GF-D8 (cell line): ENCODE measurements at regions not wholly inside any gene's neighbourhood (a gene's known extent, or its start where the extent isn't known, plus 50 kb on each side); places are given as distances from the start of the nearest gene placed in this dataset.

Experiments used
- DNase-seq: peaks from one replicate; lab custom pipeline; 2025; lab: John Stamatoyannopoulos, UW

DNA sequence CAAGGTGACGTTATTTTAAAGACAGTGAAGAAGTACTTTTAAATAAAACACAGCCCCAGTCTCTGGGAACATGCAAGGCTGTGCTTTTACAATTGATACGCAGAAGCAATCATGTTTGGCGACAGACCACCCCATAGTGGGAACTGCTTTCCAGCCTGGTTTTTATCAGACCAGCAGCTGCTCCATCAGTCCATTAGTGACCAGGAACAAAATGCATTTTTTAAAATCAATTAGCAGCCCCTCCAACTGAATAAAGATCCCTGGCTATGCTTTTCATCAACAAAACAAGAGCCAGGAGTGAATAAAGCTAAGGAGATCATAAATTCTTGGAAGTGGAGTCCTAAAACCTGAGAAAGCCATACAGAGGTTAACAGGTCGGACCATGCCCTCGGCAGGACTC, 153.0 kb upstream of the TENM3 start:
- DNase-seq, result no peak

DNA sequence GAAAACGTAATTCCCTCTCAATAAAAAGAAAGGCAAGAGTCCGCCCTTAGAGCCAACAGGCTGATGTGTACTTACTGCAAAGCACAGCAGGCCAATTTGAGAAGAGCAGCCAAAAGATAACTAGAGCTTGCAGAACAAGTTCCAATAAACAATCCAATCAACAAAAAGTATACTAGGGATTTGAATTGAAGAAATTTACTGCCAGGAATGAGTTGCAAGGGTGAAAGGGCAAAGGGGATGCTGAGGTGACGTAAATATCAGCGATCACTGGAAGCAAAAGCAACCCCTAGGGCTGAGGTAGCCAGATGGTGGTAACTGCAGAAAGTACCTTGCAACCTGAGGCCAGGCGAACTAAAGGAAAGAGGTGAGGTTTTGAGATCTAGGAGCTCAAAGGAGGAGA, 152.1 kb upstream of the TENM3 start:
- no peak for DNase-seq

DNA sequence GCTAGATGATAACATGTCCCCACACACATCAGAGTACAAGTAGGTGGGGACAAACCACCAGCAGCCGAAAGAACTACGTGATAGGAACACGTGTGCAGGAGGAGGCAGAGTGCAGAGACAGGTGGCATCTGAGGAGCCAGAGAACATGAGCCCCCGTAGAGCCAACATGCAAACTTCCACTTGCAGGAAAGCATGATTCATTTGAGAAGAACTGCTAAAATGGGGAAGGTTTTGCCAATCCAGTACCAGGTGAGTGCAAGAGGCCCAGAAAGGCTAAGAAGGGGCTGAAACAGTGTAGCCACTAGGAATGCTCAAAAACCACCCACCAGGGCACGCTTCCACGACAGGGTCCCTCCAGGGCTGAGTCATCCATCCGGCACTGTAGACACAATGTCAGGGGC, 149.8 kb upstream of the TENM3 start:
- no peak for DNase-seq

DNA sequence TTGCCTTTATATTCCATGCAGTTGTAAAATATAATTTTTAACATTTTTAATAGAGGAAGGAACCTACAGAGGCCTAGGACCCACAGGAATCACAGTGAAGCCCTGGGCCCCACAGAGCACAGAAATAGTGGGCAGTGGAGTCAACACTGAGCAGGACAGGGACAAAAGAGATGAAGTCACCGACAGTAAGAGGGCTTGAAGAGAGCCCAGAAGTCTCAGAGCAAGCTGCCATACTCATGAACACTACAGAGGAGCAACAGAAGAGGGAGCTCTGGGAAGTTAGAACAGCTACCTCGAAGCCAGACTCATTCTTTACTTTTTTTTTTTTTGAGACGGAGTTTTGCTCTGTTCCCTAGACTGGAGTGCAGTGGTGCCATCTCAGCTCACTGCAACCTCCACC, 149.3 kb upstream of the TENM3 start:
- DNase-seq, result no peak

DNA sequence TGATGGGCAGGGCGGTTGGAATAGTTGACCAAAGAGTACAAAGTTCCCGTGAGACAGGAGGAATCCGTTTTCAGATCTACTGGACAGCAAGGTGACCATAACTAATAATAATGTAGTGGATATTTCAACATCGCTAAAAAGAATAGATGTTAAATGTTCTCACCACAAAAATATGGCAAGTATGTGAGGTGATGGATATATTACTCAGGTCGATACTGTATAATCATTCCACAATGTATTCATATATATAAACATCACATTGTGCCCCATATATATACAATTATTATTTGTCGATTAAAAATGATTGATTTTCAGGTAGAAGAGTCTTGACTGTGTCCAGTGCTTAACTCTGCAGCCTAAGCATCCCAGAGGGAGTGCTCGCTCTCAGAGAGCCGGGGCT, 141.6 kb upstream of the TENM3 start:
- DNase-seq, result no peak

DNA sequence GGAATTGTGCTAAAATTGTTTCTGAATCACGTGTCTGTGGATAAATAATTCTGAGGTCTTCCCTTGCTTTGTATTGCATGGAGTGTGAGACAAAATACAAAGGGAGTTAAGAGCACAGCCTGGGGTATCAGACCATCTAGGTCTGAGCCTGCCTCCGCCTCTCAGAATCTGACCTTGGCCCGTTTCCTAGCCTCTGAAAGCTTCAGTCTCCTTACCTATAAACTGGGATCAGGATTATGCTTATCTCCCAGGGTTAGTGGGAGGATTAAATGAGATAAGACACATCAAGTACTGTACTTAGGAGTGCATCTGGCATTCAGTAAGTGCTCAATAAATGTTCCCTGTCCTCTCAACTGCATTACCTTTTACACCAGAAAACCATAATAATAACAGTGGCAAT, 140.6 kb upstream of the TENM3 start:
- DNase-seq, result no peak

DNA sequence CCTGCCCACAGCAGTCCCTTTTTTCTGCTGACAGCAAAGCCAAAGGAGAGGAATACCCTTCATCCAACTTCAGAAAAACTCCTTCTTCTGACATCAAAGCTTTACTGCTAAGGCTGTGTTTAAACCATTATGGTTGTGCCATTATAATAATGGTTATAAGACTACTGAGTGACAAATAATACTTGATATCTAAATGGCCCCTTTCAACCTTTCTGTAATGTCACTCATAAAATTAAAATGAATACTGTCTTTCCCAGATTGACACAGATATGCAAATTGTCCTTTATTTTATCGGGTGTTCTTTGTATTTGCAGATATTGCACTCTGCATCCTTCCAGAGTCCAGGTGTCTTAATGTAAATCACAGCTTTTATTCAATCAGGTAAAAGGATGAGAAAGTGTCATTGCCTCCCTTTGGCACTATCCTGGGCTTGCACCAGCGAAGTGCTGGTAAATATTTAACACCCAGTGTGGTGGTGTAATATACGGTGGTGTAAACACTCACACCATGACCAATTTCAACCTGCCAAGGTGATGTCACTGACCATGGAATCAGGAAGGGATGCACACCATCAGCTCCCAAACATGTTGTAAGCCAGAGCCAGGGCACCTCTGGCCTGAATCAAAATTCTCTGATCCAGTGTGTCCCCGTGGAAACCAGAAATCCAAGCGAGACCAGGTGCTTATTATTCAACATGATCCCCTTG, 139.4 kb upstream of the TENM3 start:
- DNase-seq, result no peak

DNA sequence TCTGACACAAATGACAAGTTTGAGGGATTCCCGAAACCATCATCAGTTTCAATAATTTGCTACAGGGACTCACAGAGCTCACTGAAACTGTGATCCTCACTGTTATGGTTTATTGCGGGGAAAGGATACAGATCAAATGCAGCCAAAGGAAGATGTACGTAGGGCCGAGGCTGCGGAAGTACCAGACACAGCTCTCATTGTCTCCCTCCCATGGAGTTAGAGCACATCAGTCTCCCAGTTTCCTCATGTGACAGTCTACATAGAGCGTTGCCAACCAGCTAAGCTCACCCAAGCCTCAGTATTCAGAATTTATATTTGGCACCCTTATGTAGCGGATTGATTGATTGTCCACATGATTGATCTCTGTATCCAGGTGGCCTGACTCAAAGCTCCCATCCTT, 137.8 kb upstream of the TENM3 start:
- no peak for DNase-seq

DNA sequence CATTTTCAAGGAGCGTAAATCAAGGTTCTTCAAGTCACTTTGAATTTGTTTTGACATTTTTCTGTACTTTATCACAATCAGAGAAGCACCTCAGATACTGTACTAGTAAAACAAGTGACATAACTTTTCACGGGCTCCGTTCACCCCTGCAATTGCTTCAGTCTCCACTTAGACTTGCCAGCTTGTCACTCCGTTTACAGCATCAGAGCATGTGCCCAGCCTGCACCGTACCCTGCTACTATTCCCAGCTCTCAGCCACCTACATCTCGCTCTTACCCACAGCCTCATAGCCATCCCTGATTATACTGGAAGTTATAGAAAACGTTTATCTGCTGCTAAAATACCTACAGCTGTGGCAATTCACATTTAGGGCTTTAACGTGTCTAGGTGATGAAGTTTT, 135.3 kb upstream of the TENM3 start:
- no peak for DNase-seq

DNA sequence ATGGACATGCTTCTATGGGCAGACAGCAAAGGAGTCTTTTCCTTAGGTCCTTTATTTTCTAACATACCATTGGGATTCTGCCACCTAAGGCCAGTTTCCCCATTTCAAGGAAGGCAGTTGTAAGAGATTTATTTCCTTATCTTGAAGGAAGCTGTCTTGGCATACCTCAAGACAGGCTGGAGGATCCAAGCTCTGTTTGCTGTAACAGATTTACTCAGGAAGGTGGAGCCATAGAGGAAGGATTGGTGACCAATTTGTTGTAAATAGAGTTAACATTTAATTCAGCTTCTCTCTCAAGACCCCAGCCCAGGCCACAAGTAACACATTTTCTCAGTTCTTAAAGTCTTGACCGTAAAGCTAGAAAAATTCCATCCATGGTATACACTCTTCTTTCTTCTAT, 131.6 kb upstream of the TENM3 start:
- DNase-seq, result no peak

DNA sequence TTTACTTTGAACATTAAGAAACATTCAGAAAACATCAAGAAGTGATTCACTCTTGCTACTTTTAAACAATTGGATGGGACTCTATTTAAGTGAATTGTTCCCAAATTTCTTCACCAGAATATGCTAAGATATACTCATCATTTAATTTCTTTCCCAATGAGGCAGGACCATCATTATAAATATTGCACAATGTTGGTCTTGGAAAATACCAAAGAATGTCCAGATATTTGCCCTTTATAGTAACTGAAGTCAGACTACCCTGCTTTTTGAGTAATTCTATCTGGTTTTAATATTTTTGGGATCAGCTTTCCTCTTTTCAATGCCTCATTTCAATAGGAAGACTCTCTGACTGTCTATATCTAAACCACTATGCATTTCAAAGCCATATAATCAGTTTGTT, 129.4 kb upstream of the TENM3 start:
- no peak for DNase-seq

DNA sequence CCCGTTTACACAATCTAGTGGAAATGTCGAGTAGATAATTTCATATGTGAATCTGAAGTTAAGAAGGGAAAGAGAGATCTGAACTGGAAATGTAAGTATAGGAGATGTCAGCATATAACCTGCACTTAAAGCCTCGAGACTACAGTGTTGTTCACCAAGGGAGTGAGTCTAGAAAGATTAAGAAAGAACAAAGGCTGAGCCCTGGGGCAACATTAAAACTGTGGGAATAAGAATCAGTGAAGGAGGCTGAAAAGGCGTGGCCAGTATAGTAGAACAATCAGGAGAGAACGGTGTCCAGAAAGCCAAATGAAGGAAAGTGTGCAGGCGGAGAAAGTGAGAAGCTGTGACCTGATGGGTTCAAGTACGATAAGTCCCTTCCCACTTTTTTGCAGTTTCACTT, 118.8 kb upstream of the TENM3 start:
- DNase-seq, result no peak

DNA sequence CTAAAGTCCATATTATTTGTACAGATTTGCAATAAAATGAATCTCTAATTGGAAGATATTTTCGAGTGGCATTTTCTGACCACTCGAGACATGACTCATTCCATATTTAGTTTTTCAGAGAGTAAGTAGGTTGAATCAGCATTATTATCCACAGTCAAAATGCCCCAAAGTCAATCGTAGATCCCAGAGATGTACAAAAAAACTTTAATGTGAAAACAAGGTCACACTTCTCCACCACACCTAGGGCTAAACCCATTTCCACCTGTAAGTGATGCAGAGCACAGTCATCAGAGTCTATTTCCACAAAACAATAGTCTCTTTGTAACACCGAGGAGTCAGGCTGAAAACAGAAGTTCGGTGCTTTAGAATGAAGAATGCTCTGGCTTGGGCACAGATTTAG, 117.1 kb upstream of the TENM3 start:
- no peak for DNase-seq

DNA sequence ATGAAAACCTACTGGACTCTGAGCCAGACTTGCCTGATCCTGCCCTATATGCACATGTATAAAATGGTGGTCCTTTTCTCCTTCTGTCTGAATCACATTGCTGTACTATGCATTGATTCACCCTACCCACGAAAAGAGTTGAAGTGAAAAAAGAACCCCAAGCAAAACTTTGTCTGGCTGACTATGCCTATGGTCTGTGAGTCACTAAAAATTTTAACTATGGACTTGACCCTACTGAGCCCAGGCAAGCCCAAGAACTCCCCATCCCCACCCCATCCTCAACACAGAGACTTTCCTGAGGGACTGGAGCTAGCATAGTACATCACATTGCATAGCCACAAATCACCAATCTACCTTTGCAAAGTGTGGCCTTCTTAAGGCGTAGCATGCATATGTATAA, 116.6 kb upstream of the TENM3 start:
- DNase-seq, result no peak

DNA sequence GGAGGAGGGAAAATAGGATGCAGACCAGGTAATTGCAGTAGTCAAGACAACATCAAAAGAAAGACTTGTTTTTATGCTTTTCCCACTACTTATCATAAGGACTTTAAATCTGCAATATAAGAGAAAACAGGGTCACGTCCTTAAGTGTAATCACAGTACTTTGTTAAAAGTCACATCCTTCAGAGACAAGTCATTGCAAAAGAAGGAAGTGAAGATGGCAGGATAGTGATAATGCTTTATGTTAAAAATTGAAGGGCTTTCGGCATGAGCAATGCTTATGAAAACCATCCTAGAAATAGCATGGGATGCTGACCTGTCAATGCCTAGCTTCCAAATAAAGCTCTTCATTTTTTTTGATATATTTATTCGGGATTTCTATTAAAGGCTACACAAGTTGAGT, 110.2 kb upstream of the TENM3 start:
- DNase-seq, result no peak

DNA sequence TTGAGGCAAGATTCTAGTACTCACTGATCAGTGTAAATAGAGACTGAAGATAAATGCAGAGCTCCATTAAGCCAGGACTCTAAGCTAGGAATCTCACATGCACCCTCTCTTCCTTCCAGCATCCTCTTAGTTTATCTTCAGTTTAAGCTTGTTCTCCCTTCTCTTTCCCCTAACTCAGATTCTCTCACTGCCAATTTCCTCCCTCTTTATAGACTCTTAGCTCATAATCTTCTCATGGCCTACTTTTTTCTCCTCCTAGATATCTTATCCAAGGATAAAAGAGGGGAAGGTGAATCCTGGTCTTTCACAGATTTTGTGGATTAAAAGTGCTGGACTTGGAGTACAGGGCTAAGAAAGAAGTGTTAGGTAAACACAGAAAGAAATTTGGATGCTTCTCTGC, 108.9 kb upstream of the TENM3 start:
- no peak for DNase-seq

DNA sequence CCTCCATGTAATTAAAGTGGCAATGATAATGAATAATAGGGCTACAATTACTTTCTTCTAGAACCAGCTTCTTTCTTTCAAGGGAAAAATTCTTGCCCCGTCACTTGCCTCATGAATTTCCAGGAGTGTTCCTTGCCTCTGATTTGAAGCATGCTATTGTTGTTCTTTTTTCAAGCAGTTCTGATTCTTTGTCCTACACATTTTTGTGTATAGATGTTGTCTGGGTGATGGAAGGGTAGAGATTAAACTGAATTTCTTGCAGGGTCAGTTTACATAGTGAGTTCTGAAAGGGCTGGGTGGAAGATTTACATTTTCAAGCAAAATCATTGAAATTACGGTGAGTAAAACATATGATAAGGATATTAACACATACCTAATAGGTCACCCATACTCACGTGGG, 107.0 kb upstream of the TENM3 start:
- no peak for DNase-seq

DNA sequence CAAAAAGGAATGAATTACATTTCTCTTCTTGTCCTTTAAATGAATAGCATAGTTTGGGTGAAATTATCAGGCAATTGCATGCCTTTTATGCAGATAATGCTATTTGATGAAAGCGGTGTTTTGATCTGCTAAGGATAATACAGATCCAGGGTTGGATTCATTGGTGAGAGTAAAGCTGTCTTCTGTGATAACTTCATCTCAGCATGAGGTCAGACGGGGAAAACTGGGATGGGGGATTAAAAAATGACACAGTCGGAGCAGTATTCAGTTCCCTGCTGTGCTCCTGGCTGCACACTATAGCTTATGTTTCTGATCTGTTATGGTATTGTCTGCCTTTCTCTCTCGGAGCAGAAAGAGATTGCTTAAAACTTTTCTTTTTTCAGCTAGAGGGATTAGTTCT, 105.9 kb upstream of the TENM3 start:
- DNase-seq, result no peak

DNA sequence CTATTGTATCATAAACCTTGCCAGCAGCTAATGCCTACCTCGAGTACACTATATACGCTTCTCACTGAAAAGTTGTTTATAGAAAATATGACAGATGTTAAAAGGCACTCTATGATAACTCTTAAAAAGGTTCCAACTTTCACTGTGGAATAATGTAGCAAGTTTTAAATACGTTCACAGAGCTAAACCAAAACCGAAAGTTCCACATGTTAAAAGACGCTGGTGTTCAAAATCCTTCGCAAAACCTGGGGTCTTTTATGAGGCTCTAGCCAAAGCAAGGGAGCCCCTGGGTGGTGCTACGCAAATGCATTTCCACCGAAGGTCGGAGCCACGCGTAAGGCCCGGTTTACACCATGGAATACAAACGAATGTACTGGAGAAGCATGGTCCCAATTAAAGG, 103.7 kb upstream of the TENM3 start:
- no peak for DNase-seq

DNA sequence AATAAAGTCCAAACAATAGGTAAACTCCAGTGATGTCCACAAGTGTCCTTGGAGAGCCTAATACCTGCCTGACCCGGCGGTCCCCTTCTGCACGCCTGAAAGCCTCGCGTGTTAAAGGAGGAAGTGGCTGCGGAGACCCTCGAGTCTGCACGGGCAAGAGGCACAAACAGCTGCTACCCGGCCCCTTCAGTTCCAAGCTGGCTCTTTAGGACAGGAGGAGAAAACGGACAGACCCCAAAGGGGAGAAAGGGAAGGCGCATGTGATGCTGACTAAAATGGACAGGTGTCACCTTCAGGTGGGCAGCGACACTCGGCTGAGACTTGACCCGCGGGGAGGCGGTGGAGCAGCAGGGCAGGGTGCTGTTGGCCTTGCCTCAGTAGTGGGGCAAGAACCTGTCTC, 102.7 kb upstream of the TENM3 start:
- DNase-seq, result no peak

DNA sequence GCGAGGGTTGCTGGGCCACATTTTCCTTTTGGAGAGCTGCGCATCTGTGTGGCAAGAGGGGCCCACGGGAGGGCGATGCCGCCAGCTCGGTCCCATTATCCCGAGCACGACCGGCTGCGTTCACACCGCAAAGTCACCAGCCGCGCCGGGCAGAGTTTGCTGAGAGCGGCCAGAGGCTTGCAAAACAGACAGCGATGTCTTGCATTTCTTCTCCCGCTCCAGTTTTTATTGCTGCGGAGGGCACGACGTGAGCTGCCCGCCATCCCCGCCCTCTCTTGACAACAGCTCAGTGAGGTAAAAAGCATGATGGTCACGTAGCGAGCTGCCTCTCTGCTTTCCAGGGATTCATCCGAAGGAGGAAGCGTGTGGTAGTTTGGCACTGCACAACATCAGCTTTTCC, 102.1 kb upstream of the TENM3 start:
- DNase-seq, result no peak

DNA sequence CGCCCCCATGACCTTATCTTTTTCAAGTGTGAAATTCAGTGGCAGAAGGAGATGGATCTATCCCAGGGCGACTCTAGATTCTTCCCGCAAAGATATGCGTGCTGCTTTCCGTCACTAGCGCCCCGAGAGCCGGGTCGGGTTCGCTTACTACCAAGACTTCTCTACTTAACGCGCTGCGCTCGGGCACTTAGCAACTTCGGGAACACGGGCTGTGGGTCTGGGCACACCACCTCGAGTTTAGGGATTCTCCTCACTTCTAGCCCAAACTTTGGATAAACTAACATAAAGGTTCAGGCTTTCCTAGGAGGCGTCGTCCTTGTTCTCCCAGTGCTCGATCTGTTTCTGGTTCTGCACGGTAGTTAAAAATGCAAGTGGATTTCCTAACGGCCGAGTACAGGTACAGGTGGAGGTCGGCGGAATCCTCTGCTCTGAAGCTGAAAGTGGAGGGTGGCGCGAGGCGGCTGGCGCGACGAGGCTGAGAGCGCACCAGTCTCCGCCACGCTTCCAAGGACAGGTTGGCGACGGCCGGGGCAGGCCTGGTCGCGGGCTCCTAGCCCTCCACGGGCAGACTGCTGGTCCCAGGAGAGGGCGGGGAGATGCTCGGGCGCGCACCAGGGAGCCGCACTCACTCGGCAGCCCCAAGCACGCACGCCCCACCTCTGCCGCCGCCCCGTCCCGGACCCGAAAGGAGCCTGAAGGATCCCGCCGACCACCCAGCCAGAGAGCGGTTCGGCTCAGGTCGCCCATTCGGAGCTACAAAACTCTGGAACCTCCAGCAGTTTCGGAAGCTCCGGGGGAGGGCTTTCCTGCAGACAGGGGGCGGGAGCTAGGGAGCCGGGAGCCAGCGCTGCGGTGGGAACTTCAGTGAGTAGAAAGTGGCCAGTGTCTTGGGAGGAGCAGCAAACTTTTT, 100.8 kb upstream of the TENM3 start:
- DNase-seq, result no peak

DNA sequence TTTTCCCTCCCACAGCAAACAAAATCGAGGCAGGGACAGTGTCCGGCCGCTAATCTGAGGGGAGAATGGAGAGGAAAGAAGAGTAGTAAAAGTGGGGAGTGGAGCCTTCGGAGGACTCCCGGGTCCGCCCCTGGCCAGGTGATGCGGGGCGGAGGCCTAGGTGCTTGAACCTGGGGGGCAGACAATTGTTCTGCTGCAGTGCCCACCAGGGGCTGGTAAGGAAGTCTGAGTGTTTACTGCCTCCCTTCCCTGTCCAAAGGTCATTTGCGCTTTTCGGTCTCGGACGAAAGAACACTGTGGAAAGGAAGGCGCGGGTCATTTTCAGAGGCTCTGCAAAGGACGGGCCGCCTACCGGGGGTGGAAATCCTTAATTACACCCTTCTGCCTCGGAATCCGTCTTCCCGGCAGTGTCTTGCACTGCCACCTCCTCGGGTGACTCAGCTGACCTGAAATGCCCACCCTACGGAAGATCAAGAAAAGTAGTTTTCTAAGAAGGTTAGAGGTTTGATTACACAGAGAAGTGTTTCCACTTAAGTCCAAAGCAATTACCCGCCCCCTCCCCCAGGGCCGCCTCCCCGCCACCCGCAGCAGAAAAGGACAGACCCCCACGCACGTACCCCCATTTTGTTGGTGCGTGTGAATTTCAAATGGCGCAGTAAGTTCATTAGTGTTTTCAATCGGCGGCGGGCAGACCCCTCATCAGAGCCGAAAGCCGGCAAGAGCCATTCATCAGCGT, 99.9 kb upstream of the TENM3 start:
- no peak for DNase-seq
